AG04449 (cell line): ENCODE measurements at regions not wholly inside any gene's neighbourhood (a gene's known extent, or its start where the extent isn't known, plus 50 kb on each side); places are given as distances from the start of the nearest gene placed in this dataset.

ENCODE experiments used
- CTCF ChIA-PET: fragments of 350-600 bp; formaldehyde crosslinking; extraction: SDS; loops from one replicate; lab custom pipeline; 2021; ENCODE audit warnings: antibody characterized with exemption; lab: Yijun Ruan, JAX
- POLR2A ChIA-PET: fragments of 400-600, 350-600 bp; formaldehyde crosslinking; extraction: SDS; loops from one replicate; lab custom pipeline; 2020; ENCODE audit warnings: antibody characterized with exemption, inconsistent platforms; lab: Yijun Ruan, JAX
- DNase-seq: peaks from one replicate; pipeline ENCODE4 v3.0.0-alpha.2; 2010; ENCODE audit warnings: low read depth, low spot score
- H3K4me3 ChIP-seq: 2 replicates; pipeline ENCODE4 v1.5.1; 2011; ENCODE audit warnings: low read depth, mild to moderate bottlenecking, control low read depth, low read length
- CTCF ChIP-seq: IDR thresholded peaks from one replicate; pipeline ENCODE4 v1.5.1; 2011; ENCODE audit warnings: mild to moderate bottlenecking, moderate library complexity, low read length, control low read depth, inconsistent platforms; ENCODE audit not compliant: insufficient read depth; ENCODE audit errors: missing control alignments

GRCh38 chr1:229003233-229004031 lies 267.5 kb upstream of the RAB4A start:
- CTCF ChIA-PET: no interaction called here
- POLR2A ChIA-PET: no interaction called here

GRCh38 chr1:229004066-229004833 lies 266.7 kb upstream of the RAB4A start:
- DNase-seq: no peak
- ChIA-PET POLR2A (no interaction called here), CTCF (no interaction called here)
- no peak overlapping the region for H3K4me3 ChIP-seq
- TF ChIP-seq CTCF: no peak

More at GRCh38 chr1:229003233-229004031, 267.5 kb upstream of the RAB4A start:
- no peak for DNase-seq
- no peak for TF ChIP-seq CTCF
- H3K4me3 ChIP-seq: no peak overlapping the region

- no peak for DNase-seq
- ChIA-PET POLR2A (no interaction called here), CTCF (no interaction called here)
- no peak overlapping the region for H3K4me3 ChIP-seq
- TF ChIP-seq CTCF: no peak
These were observed 265.8 kb upstream of the RAB4A start for GRCh38 chr1:229005097-229005496.

GRCh38 chr1:229005556-229005955 lies 265.4 kb upstream of the RAB4A start:
- ChIA-PET POLR2A (no interaction called here), CTCF (no interaction called here)
- no peak for TF ChIP-seq CTCF
- H3K4me3 ChIP-seq: no peak overlapping the region
- no peak for DNase-seq

- DNase-seq: no peak
- POLR2A ChIA-PET: no interaction called here
- CTCF ChIA-PET: no interaction called here
- H3K4me3 ChIP-seq: no peak overlapping the region
- TF ChIP-seq CTCF: no peak
These were observed 264.6 kb upstream of the RAB4A start for GRCh38 chr1:229006121-229006870.

GRCh38 chr1:229007167-229007566 lies 263.7 kb upstream of the RAB4A start:
- no peak overlapping the region for H3K4me3 ChIP-seq
- DNase-seq: no peak
- no peak for TF ChIP-seq CTCF
- CTCF ChIA-PET: no interaction called here
- POLR2A ChIA-PET: no interaction called here
